PFSK-1 (cell line): ENCODE measurements at regions not wholly inside any gene's neighbourhood (a gene's known extent, or its start where the extent isn't known, plus 50 kb on each side); places are given as distances from the start of the nearest gene placed in this dataset.

Source experiments
- FOXP2 ChIP-seq: optimal IDR thresholded peaks from 2 replicates; pipeline ENCODE3; 2011; ENCODE audit warnings: borderline replicate concordance, control low read depth, inconsistent platforms; ENCODE audit not compliant: insufficient read depth; ENCODE audit errors: extremely low read length, extremely low read depth
- POLR2AphosphoS5 ChIP-seq: IDR thresholded peaks from 2 replicates; pipeline ENCODE4 v1.6.1; 2012; ENCODE audit warnings: low read depth, mild to moderate bottlenecking, control low read depth, low read length, moderate library complexity
- REST ChIP-seq, 2 experiments: IDR thresholded peaks; 2 replicates each; pipeline versions ENCODE4 v1.6.1 to v1.8.0; 2011 to 2012; ENCODE audit warnings: low read depth in 2 of 2, low read length in 2 of 2, control low read depth in 1 of 2, inconsistent platforms in 1 of 2, mild to moderate bottlenecking in 1 of 2, moderate library complexity in 1 of 2; ENCODE audit not compliant: insufficient read depth in 1 of 2
- SIN3A ChIP-seq: IDR thresholded peaks from 2 replicates; pipeline ENCODE4 v1.6.1; 2012; ENCODE audit warnings: mild to moderate bottlenecking, low read length, moderate library complexity, borderline replicate concordance; ENCODE audit not compliant: insufficient read depth
- TAF1 ChIP-seq: IDR thresholded peaks from 2 replicates; pipeline ENCODE4 v1.6.1; 2012; ENCODE audit warnings: low read length, control low read depth, borderline replicate concordance; ENCODE audit not compliant: insufficient read depth

DNA sequence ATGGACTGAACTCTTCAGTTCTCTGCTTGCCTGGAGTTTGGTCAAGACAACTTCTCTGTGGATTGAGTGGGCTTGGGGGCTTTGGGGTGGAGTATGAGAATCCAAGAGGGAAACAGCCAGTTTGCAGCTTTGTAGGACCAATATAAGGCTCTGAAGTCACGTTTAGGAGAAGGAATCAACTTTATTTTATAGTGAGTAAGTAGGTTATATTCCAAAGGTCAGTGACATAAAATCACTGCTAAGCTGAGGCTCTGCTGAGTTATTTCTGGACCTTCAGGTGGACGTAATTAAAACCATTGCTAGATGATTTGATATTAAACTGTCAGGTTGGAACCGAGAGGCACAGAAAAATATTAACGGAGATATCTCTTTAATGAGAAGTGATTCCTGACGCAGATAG is 514.4 kb downstream of the DMAC1 start:
- TF ChIP-seq TAF1 (no peak), REST (IDR thresholded peaks at IDR 0.05; ENCODE audit: insufficient read depth in 1 of 2, low read depth in 2 of 2, low read length in 2 of 2) (no peak), POLR2AphosphoS5 (no peak), SIN3A (no peak), FOXP2 (no peak)

GRCh38 chr9:7284517-7284916 is 515.1 kb downstream of the DMAC1 start:
- TF ChIP-seq REST (IDR thresholded peaks at IDR 0.05; ENCODE audit: insufficient read depth in 1 of 2, low read depth in 2 of 2, low read length in 2 of 2) = no peak
- TF ChIP-seq SIN3A = no peak
- no peak for TF ChIP-seq TAF1
- TF ChIP-seq FOXP2 = no peak

- TF ChIP-seq REST (IDR thresholded peaks at IDR 0.05; ENCODE audit: insufficient read depth in 1 of 2, low read depth in 2 of 2, low read length in 2 of 2) = no peak
- no peak for TF ChIP-seq POLR2AphosphoS5
- TF ChIP-seq TAF1 = no peak
- TF ChIP-seq FOXP2 = no peak
- TF ChIP-seq SIN3A = no peak
Observed at GRCh38 chr9:7284117-7284516, 515.5 kb downstream of the DMAC1 start.

- TF ChIP-seq REST (IDR thresholded peaks at IDR 0.05; ENCODE audit: insufficient read depth in 1 of 2, low read depth in 2 of 2, low read length in 2 of 2) (peak; percentile 52 to 74; a peak in 3 of 4 replicates), SIN3A (no peak), FOXP2 (no peak)
Observed at GRCh38 chr9:7273575-7273974, 515.8 kb downstream of the KDM4C start.

DNA sequence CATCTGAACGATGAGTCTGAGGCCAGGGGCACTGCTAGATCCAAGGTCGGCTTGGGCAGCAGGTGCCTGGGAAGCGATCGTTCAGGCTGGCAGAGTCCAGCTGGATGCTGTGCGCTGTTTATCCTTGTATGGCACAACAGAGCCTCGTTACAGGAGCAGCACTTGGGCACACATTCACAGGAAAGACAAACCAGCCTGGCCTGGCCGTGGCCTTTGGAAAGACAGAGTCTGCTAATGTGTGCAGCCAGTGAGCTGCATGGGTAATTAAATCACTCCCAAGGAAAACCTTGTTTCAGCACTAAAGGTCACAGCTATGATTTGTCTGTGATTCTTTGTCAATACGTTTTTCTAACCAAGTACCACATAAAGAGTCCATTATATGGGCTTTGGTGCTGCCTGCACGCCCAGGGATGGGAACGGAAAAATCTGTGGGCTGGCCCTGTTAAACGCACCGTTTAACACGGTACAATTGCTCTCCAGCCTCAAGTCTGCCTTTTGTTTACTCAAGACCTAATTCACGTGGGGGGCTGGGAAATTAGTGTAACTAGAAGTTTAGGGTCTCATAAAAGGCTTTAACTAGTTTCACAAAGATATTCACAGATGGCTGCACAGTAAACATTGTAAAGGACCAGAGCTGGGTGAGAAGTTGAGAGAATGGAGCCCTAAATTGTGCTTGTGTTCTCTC is 509.3 kb downstream of the KDM4C start:
- no peak for TF ChIP-seq POLR2AphosphoS5
- TF ChIP-seq FOXP2 = no peak
- no peak for TF ChIP-seq REST (IDR thresholded peaks at IDR 0.05; ENCODE audit: insufficient read depth in 1 of 2, low read depth in 2 of 2, low read length in 2 of 2)
- TF ChIP-seq TAF1 = no peak
- no peak for TF ChIP-seq SIN3A
